Endodermal cell (in vitro differentiated cells): ENCODE measurements at regions not wholly inside any gene's neighbourhood (a gene's known extent, or its start where the extent isn't known, plus 50 kb on each side); places are given as distances from the start of the nearest gene placed in this dataset.

Experiments used
- DNase-seq: peaks from one replicate; pipeline ENCODE4 v3.0.0-alpha.2; 2017
- H3K27ac ChIP-seq: 2 replicates; pipeline ENCODE4 v1.5.1; 2013; ENCODE audit warnings: mild to moderate bottlenecking, low read depth, low read length, moderate library complexity
- H3K27me3 ChIP-seq: 2 replicates; pipeline ENCODE4 v1.6.1; 2013; ENCODE audit warnings: mild to moderate bottlenecking, low read length, moderate library complexity; ENCODE audit not compliant: insufficient read depth, control insufficient read depth, poor library complexity, severe bottlenecking
- H3K36me3 ChIP-seq: 2 replicates; pipeline ENCODE4 v1.7.0; 2013; ENCODE audit warnings: mild to moderate bottlenecking, low read length, moderate library complexity; ENCODE audit not compliant: control insufficient read depth, insufficient read depth
- H3K4me1 ChIP-seq: one replicate; pipeline ENCODE4 v1.7.0; 2013; ENCODE audit warnings: low read length; ENCODE audit not compliant: control insufficient read depth, insufficient read depth
- H3K4me3 ChIP-seq: 2 replicates; pipeline ENCODE4 v1.5.1; 2013; ENCODE audit warnings: mild to moderate bottlenecking, low read length, moderate library complexity
- H3K9ac ChIP-seq: 2 replicates; pipeline ENCODE4 v1.6.1; 2013; ENCODE audit warnings: mild to moderate bottlenecking, low read length, moderate library complexity; ENCODE audit not compliant: poor library complexity, severe bottlenecking; ENCODE audit errors: extremely low read depth
- H3K9me3 ChIP-seq: 2 replicates; pipeline ENCODE4 v1.6.1; 2013; ENCODE audit warnings: mild to moderate bottlenecking, low read length, moderate library complexity; ENCODE audit not compliant: control insufficient read depth
- H3K27ac Mint-ChIP-seq: 2 replicates; pipeline ENCODE4 v1.8.0; 2020; ENCODE audit warnings: mixed read lengths
- H3K27me3 Mint-ChIP-seq: 2 replicates; pipeline ENCODE4 v1.8.0; 2021; ENCODE audit warnings: mild to moderate bottlenecking, mixed read lengths; ENCODE audit not compliant: insufficient read depth
- H3K36me3 Mint-ChIP-seq: 2 replicates; pipeline ENCODE4 v1.8.0; 2020; ENCODE audit warnings: low read depth, mixed read lengths
- H3K4me1 Mint-ChIP-seq: 2 replicates; pipeline ENCODE4 v1.8.0; 2020; ENCODE audit warnings: mixed read lengths
- H3K4me3 Mint-ChIP-seq: 2 replicates; pipeline ENCODE4 v1.8.0; 2020; ENCODE audit warnings: mild to moderate bottlenecking, moderate library complexity, mixed read lengths
- H3K9me3 Mint-ChIP-seq: 2 replicates; pipeline ENCODE4 v1.8.0; 2020; ENCODE audit warnings: mild to moderate bottlenecking, mixed read lengths
- WGBS, 2 experiments: methylation state at CpG; one replicate each; pipeline versions ENCODE4 v1.1.5 to v1.1.7; 2013; ENCODE audit warnings: missing lambda C conversion rate in 2 of 2, mixed read lengths in 1 of 2; ENCODE audit not compliant: insufficient coverage in 1 of 2, insufficient read length in 1 of 2; 5-methylcytosine and 5-hydroxymethylcytosine counted together
- TF ChIP-seq, protein P1 (sequence below): fragments of 200-600 bp; sonication (generic); conservative IDR thresholded peaks from 2 replicates; pipeline ENCODE4 v1.5.0; 2021; ENCODE audit warnings: antibody characterized with exemption, mild to moderate bottlenecking

DNA sequence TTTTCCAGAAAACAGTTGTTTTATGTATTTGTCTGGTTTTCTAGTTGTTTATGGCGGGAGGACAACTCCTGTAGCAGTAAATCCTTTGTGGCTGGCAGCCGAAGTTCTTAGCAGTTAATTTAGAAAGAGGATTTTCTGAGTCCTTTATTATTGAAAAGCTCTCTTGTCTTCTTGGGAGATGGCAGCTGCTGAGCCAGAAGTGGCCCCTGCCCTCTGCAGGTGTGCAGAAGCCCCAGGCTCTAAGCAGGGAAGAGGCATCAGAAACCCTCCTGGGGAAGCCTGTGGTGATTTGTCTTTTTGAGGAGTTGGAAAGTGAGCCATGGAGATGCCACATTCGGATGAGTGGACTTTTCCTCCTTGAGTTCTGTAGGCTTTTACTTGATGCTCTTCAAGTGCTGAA lies 106.3 kb downstream of the GLRX3 start:
- no peaks in the 10 kb centered on the region for H3K4me1 ChIP-seq
- H3K36me3 Mint-ChIP-seq, result no peaks in the 10 kb centered on the region
- no peak overlapping the region for H3K4me3 ChIP-seq
- no peaks in the 10 kb centered on the region for H3K27me3 Mint-ChIP-seq
- H3K27me3 ChIP-seq, result no peaks in the 10 kb centered on the region
- no peak overlapping the region for H3K9ac ChIP-seq
- H3K4me1 Mint-ChIP-seq, result no peaks in the 10 kb centered on the region
- peaks cover 18% of the 10 kb centered on the region for H3K9me3 Mint-ChIP-seq
- H3K27ac ChIP-seq, result no peak overlapping the region
- peak; percentile 27 for DNase-seq
- no peak overlapping the region for H3K27ac Mint-ChIP-seq
- TF ChIP-seq, protein P1, sequence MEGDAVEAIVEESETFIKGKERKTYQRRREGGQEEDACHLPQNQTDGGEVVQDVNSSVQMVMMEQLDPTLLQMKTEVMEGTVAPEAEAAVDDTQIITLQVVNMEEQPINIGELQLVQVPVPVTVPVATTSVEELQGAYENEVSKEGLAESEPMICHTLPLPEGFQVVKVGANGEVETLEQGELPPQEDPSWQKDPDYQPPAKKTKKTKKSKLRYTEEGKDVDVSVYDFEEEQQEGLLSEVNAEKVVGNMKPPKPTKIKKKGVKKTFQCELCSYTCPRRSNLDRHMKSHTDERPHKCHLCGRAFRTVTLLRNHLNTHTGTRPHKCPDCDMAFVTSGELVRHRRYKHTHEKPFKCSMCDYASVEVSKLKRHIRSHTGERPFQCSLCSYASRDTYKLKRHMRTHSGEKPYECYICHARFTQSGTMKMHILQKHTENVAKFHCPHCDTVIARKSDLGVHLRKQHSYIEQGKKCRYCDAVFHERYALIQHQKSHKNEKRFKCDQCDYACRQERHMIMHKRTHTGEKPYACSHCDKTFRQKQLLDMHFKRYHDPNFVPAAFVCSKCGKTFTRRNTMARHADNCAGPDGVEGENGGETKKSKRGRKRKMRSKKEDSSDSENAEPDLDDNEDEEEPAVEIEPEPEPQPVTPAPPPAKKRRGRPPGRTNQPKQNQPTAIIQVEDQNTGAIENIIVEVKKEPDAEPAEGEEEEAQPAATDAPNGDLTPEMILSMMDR, result no peak
- WGBS, 2 experiments, result 72% methylated on average over 3 of the region's 3 CpGs; no CpG with 5 or more reads in 1 of the 2 experiments
- H3K4me3 Mint-ChIP-seq, result no peak overlapping the region
- H3K36me3 ChIP-seq, result no peaks in the 10 kb centered on the region
- H3K9me3 ChIP-seq, result peaks cover 7% of the 10 kb centered on the region

DNA sequence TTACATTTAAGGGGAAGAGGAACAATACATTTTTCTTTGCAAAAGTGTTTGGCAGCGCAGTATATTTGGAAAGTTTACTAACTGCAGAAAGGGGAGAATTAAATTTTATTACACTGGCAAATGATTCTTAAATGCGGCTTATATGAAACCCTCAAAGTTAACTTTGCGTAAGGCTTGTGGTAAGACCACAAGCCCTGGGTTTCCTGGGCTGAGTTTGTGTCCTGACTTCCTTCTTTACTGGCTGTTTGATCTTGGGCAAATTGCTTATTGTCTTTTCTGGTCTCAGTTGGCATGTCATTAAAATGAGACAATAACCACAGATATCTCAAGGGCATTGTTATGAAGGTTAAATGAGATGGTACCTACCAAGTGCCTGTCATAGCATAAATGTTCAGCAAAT lies 106.8 kb downstream of the GLRX3 start:
- Mint-ChIP-seq H3K9me3 (peaks cover 18% of the 10 kb centered on the region), H3K36me3 (no peaks in the 10 kb centered on the region)
- H3K9me3 ChIP-seq, result peaks cover 7% of the 10 kb centered on the region

DNA sequence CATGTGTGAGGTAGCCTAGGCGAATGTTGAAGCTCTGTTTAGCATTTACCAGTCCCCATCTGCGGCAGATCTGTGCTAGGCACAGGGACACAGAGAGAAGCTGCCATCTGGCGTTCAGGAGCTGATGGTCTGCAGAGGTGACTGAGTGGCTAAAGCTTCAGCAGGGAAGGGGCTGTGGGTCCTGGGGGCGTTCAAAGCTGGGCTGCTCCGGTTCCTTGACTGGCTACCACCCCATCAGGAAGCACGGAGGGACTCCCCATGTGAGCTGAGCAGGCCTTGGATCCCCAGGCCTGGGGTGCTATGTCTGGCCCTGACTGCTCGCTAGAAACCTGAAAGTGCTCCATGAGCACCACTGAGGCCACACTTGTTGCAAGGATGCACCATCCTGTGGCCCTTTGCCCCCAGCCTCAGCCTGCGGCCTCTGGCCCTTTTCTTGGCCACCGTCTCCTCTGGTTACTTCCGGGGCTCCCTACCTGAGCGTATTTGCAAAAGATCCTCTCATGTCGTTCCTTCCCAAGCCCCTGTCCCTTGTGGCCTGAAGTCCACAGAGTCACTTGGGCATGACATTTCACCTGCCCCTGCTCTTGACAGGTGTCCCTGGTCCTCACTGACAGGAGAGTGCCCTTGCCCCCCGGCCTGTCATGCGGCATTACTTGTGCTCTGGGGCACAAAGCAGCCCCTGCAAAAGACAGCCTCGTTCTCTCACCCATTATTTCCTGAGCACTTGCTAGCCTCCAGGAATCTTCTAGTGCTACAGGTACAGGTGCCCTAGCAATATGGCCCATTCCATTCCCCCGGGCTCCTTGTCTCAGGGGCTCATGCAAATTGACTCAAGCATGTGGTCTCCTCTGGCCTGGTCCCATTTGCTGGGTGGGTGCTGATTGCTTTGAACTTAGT lies 108.1 kb downstream of the GLRX3 start:
- 90 to 92% methylated on average over 10 to 16 of the region's 16 CpGs for WGBS, 2 experiments
- TF ChIP-seq, protein P1, result no peak
- Histone ChIP-seq H3K9me3 (peaks cover 7% of the 10 kb centered on the region), H3K4me1 (no peaks in the 10 kb centered on the region), H3K36me3 (no peaks in the 10 kb centered on the region), H3K27ac (no peak overlapping the region), H3K27me3 (no peaks in the 10 kb centered on the region), H3K9ac (no peak overlapping the region), H3K4me3 (no peak overlapping the region)
- Mint-ChIP-seq H3K4me3 (no peak overlapping the region), H3K9me3 (peaks cover 18% of the 10 kb centered on the region), H3K36me3 (no peaks in the 10 kb centered on the region), H3K27me3 (no peaks in the 10 kb centered on the region), H3K4me1 (no peaks in the 10 kb centered on the region), H3K27ac (no peak overlapping the region)
- peak; percentile 28 for DNase-seq

More for the DNA sequence above, 106.8 kb downstream of the GLRX3 start:
- no peaks in the 10 kb centered on the region for H3K27me3 ChIP-seq
- H3K9ac ChIP-seq, result no peak overlapping the region
- TF ChIP-seq, protein P1, result no peak
- no peak overlapping the region for H3K4me3 ChIP-seq
- no peaks in the 10 kb centered on the region for H3K36me3 ChIP-seq
- Mint-ChIP-seq H3K27ac (no peak overlapping the region), H3K4me1 (no peaks in the 10 kb centered on the region), H3K27me3 (no peaks in the 10 kb centered on the region), H3K4me3 (no peak overlapping the region)
- DNase-seq, result peak; percentile 1
- no peak overlapping the region for H3K27ac ChIP-seq
- H3K4me1 ChIP-seq, result no peaks in the 10 kb centered on the region
- 95 to 96% methylated on average over 3 of the region's 3 CpGs for WGBS, 2 experiments
